HFF-Myc (cell line): ENCODE measurements at regions not wholly inside any gene's neighbourhood (a gene's known extent, or its start where the extent isn't known, plus 50 kb on each side); places are given as distances from the start of the nearest gene placed in this dataset.

ENCODE experiments used
- DNase-seq: peaks from one replicate; pipeline ENCODE4 v3.0.0-alpha.2; 2011; ENCODE audit warnings: low read depth; ENCODE audit errors: extremely low read depth
- H3K4me3 ChIP-seq: replicated peaks from 2 replicates; pipeline ENCODE4 v1.5.1; 2011; ENCODE audit warnings: low read depth, mild to moderate bottlenecking, control low read depth, low read length
- TF ChIP-seq, protein P1 (sequence below): IDR thresholded peaks from 2 replicates; pipeline ENCODE4 v1.5.1; 2012; ENCODE audit warnings: mild to moderate bottlenecking, low read depth, low read length, control low read depth; ENCODE audit errors: missing control alignments

DNA sequence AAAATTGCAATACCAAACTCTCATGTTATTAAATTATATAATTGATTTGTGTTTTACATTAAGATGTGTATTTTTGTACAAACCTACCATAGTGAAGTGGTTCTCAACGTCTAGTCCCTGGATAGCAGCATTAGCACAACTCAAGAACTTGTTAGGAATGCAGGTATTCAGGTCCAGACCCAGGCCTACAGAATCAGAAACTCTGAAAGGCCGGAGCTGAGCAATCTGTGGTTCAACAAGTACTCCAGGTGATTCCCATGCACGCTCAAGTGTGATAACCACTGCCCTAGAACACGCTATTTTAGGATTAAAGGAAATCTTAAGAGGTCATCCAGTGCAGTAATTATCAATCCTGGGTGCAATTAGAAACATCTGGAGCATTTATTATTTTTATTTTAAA, 456.3 kb downstream of the IRS2 start:
- TF ChIP-seq, protein P1, sequence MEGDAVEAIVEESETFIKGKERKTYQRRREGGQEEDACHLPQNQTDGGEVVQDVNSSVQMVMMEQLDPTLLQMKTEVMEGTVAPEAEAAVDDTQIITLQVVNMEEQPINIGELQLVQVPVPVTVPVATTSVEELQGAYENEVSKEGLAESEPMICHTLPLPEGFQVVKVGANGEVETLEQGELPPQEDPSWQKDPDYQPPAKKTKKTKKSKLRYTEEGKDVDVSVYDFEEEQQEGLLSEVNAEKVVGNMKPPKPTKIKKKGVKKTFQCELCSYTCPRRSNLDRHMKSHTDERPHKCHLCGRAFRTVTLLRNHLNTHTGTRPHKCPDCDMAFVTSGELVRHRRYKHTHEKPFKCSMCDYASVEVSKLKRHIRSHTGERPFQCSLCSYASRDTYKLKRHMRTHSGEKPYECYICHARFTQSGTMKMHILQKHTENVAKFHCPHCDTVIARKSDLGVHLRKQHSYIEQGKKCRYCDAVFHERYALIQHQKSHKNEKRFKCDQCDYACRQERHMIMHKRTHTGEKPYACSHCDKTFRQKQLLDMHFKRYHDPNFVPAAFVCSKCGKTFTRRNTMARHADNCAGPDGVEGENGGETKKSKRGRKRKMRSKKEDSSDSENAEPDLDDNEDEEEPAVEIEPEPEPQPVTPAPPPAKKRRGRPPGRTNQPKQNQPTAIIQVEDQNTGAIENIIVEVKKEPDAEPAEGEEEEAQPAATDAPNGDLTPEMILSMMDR: no peak

DNA sequence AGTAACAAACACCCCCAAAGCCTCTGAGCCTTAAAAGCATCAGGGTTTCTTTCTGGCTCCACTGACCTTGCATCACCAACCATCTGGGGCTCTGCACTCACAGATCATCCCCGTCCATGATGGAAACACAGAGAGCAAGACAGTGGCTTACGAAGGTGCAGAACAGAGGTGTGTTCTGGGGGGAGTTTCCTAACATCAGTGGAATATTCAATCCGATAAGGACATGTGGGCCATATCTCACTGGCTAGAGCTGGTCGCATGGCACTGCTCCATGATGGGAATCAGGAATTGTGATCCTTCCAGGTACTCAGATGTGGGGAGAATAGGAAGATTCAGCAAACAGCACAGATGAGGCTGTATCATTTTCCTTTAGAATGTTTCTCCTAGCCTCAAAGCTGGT, 457.2 kb downstream of the IRS2 start:
- DNase-seq: no peak
- H3K4me3 ChIP-seq: no peak overlapping the region
- TF ChIP-seq, protein P1: no peak

More for the DNA sequence above, 456.3 kb downstream of the IRS2 start:
- no peak overlapping the region for H3K4me3 ChIP-seq
- no peak for DNase-seq

DNA sequence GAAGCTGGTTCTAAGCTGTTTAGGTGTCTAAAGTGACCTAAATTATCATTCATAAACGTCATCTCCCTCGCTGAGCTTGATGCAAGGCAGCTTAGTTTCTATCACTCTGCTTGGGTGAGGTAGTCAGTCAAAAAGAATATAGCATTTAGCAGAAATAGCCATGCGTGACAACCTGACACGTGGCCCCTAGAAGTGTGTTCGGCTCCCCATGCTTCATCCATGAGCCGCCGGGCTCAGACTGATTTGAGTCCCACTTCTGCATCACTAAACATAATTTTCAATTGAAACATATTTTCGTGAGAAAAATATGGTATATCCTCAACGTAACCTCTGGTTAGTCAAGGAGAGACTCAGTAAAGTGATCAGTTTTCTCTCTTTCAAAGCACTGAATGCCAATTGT, 459.8 kb downstream of the IRS2 start:
- TF ChIP-seq, protein P1: no peak
- no peak overlapping the region for H3K4me3 ChIP-seq
- DNase-seq: no peak

DNA sequence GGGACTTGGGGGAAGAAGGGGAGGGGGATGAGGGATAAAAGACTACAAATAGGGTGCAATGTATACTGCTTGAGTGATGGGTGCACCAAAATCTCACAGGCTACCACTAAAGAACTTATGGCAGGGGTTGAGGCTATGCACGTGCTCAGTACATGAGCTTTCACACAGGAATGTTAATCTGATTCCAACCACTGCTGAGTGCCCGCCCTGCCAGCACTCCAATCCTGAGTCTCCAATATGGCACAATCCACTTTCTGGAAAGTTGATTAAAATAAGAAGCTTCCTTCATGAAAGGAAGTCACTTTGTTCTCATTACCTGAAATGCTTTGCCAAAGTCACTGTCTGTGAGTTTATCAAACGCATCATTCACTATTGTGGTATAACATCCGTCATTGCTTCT, 463.0 kb downstream of the IRS2 start:
- H3K4me3 ChIP-seq: no peak overlapping the region
- TF ChIP-seq, protein P1: no peak
- DNase-seq: no peak

DNA sequence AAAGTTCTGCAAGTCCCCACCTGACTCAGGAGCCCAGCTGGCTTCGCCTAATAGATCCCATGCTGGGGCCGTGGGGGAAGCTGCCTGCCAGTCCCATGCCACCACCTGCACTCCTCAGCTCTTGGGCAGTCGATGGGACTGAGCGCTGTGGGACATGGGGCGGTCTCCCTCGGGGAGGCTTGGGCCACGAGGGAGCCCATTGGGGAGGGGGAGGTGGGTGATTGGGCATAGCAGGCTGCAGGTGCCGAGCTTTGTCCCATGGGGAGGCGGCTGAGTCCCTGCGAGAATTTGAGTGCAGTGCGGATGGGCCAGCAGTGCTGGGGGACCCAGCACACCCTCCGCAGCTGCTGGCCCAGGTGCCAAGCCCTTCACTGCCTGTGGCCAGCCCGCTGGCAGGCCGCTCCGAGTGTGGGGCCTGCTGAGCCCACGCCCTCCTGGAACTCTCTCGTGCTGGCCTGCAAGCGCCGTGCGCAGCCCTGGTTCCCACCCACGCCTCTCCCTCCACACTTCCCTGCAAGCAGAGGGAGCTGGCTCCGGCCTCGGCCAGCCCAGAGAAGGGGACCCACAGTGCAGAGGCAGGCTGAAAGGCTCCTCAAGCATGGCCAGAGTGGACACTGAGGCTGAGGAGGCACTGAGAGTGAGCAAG, 467.3 kb downstream of the IRS2 start:
- H3K4me3 ChIP-seq: no peak overlapping the region
- TF ChIP-seq, protein P1: no peak
- no peak for DNase-seq

DNA sequence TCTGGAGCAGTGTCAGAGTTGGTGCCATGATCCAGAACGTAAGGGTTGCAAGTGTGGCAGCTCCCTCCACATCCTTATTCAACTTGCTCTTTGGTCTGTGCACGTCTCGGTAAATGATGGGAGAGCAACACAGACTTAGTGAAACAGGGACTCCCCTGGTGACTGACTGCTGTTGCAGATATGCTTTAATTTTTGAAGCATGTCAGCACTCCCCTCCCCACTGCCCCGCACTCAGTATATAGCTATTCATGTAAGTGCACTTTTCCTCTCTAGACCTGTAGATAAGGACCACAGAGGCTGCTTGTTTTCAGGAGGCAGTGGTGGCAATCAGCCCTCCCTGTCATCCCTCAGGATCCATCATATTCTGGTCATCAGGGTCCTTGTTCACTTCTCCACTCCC, 470.9 kb downstream of the IRS2 start:
- no peak for DNase-seq
- no peak overlapping the region for H3K4me3 ChIP-seq
- TF ChIP-seq, protein P1: no peak

DNA sequence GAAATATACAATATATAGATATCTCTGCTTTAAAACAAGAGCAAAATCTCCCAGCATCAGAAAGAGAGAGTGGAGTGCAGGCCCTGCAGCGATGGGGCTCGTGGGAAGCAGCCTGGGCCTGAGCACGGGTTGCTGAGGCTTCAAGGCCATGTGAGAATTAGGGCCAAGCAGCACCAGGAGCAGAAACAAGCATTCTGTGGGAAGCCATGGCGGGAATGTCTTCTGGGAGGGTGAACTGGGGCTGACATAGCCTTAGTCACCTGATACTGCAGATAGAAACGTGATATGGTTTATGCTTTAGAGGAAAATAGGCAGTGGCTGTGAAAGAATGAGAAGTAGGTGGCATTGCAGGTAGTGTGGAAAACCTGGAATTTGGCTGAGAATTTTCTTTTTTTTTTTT, 472.3 kb downstream of the IRS2 start:
- no peak for DNase-seq
- TF ChIP-seq, protein P1: no peak

More for the DNA sequence above, 472.3 kb downstream of the IRS2 start:
- H3K4me3 ChIP-seq: no peak overlapping the region
